ENCODE measurements at regions not wholly inside any gene's neighbourhood (a gene's known extent, or its start where the extent isn't known, plus 50 kb on each side); places are given as distances from the start of the nearest gene placed in this dataset.

GRCh38 chr6:22027040-22027725 lies 269.7 kb downstream of the PRL start:
- TF ChIP-seq, protein P1, sequence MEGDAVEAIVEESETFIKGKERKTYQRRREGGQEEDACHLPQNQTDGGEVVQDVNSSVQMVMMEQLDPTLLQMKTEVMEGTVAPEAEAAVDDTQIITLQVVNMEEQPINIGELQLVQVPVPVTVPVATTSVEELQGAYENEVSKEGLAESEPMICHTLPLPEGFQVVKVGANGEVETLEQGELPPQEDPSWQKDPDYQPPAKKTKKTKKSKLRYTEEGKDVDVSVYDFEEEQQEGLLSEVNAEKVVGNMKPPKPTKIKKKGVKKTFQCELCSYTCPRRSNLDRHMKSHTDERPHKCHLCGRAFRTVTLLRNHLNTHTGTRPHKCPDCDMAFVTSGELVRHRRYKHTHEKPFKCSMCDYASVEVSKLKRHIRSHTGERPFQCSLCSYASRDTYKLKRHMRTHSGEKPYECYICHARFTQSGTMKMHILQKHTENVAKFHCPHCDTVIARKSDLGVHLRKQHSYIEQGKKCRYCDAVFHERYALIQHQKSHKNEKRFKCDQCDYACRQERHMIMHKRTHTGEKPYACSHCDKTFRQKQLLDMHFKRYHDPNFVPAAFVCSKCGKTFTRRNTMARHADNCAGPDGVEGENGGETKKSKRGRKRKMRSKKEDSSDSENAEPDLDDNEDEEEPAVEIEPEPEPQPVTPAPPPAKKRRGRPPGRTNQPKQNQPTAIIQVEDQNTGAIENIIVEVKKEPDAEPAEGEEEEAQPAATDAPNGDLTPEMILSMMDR (IDR thresholded peaks at IDR 0.05; ENCODE audit: insufficient read depth, low read length), result no peak
- TF ChIP-seq SPI1 (IDR thresholded peaks at IDR 0.05; ENCODE audit: borderline replicate concordance, low read depth), result no peak
